Loucy (cell line): ENCODE measurements at regions not wholly inside any gene's neighbourhood (a gene's known extent, or its start where the extent isn't known, plus 50 kb on each side); places are given as distances from the start of the nearest gene placed in this dataset.

ENCODE experiments used
- CTCF ChIP-seq: fragments of 200-600 bp; sonication (generic); conservative IDR thresholded peaks from 2 replicates; pipeline ENCODE4 v1.5.1; 2014; ENCODE audit warnings: mild to moderate bottlenecking, antibody characterized with exemption, low read length
- EZH2phosphoT487 ChIP-seq: fragments of 200-600 bp; IDR thresholded peaks from 2 replicates; pipeline ENCODE4 v1.6.1; 2018; ENCODE audit warnings: antibody characterized with exemption, mild to moderate bottlenecking, moderate library complexity, borderline replicate concordance

GRCh38 chr14:49199159-49199558 lies 387.0 kb downstream of the RPS29 start:
- TF ChIP-seq CTCF = no peak
- TF ChIP-seq EZH2phosphoT487 = no peak
